HG02852 (cell line): ENCODE measurements at regions not wholly inside any gene's neighbourhood (a gene's known extent, or its start where the extent isn't known, plus 50 kb on each side); places are given as distances from the start of the nearest gene placed in this dataset.
A peak's percentile ranks its signal among the peaks of the same experiment; 100 is the strongest.
"Not testable (repeated sequence)": the region's sequence is repeated elsewhere in the genome, so short reads cannot be mapped to it uniquely, and the experiment has no call there.

ENCODE experiments used
- ATAC-seq: cut with Tn5 transposase; IDR thresholded peaks from one replicate; pipeline ENCODE4 v1.9.1; 2021; ENCODE audit warnings: mild to moderate bottlenecking, moderate library complexity; ENCODE audit not compliant: unreplicated experiment

DNA sequence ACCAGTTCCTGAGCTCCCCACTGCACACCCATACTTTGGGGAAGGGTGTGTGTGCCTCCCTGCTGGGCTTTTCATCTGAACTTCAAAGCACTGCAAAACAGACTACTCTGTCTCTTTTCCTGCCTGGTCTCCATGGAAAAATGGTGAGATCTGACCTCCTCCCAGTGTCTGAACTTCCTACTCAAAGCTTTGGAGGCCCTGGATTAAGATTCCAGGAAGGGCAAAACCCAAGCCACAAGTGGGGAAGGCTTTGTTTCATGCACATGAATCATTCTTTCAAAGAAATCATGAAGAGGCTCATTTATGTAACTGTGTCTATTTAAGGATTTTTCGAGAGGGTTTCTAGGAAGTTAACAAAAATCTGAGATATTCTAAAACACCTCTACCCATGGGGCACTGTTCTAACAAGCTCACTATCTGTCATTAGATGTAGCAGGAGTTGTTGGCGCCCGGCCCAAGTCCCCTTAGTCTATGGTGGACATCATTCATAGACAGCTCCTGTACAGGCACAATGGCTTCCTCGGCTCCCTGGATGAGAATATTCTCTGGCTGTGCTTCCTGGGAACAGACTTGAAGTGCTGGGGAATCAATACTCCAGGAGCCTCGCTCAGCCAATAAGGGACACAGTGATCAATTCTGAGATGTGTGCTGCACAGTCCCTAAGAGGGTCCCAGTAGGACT is 224.0 kb downstream of the KTN1 start:
- ATAC-seq = no peak

DNA sequence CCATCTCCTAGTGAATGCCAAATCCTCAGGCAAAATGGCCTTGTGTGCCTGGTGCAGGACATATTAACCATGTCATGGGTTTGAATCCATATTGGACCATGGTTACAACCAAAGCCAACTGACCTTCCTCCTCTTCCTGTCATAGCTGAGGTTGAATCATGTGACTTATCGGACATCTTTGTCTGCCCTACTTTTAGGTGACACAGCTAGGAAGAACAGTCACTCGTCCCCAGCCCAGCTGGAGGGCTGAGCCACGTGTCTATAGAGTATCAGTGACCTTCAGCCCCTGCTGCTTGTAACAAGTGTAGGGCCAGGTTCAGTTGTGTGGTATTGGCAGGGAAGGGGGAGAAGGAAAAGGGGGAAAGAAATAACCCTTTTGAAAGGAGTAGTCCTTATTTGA is 225.2 kb downstream of the KTN1 start:
- ATAC-seq = no peak

GRCh38 chr14:55807053-55807880 is 227.3 kb downstream of the KTN1 start:
- ATAC-seq = no peak

DNA sequence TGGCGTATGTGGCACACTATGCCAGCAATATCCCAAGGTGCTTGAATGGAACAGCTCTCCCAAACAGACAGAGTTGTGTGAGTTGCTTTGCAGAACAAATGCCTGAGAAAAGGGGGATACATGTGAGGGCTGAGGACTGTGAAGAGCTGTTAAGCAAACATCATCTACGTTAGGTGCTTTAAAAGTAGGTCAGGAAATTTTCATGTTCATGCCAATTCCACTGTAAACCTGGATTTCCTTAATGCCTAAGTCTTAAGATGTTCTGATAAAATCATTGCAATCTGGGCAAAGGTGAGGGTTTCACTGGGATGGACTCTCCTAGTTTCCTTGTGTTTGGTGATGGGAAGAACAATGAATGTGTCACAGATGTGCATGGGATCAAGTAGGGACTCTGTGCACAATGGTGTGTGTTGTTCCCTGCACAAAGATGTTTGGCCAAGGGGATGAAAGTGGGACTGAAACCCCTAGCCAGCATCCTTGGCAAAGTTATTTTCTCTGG is 227.9 kb downstream of the KTN1 start:
- ATAC-seq = no peak

DNA sequence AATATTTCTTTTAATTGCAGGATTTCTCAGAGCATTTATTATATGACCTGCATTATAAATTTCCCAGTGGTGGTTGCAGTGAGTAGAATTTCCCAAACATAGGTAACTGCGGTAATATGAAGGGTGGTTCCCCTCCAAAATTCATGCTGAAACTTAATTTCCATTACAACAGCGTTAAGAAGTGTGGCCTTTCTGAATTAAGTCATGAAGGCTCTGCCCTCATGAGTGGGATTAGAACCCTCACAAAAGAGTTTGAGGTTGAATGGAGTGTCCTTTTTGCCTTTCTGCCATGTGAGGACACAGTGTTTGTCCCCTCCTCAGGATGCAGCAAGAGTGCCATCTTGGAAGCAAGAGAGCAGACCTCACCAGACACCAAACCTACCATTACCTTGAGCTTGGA is 233.6 kb downstream of the KTN1 start:
- no peak for ATAC-seq

GRCh38 chr14:55814064-55814463 is 234.1 kb downstream of the KTN1 start:
- no peak for ATAC-seq

DNA sequence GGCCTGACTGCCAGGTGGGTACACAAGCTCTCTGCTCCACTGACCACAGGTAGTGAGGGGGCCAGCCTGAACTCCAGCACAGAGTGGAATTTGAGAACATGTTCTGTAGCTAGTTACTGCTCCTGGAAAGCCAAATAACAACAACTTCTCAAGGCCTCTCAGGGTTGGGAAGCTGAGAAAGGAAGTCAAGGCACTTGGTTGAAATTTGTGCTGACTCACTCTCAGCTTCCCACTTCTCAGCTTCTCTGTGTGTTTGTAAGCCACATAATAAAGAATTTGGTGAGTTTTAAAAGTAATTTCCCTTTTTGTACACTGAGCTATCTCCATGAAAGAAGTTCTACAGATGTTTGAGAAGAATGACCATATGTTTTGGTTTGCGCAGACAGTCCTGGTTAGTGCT is 234.9 kb downstream of the KTN1 start:
- ATAC-seq = no peak

GRCh38 chr14:55816225-55816624 is 236.2 kb downstream of the KTN1 start:
- ATAC-seq = no peak

DNA sequence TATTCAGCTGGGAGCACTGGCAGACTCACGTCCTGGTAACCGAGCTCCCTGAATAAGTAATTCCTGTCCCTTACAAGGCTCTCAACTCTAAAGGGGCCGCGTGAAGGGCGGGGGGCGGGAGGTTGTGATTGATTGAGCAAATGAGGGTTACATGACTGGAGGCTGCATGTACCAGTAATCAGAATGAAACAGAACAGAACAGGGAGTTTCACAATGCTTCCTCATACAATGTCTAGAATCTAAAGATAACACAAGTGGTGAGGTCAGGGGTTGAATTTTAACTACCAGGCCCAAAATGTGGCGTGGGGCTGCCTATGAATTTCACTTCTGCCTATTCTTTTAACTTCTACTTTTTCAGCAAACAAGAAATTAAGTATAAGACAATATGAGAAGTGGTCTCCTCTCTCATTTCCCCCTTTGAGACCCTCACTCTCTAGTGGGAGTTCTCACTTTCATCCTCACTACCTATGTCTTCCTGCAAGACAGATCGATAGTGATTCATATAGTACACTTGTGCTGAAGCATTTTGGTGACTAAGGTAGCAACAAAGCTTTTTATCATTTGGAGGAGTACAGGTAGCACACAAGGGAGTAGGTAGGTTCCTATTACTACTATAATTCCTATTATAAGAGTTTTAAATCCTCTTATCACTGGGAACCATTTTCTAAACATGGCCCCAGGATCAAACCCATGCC is 239.8 kb downstream of the KTN1 start:
- peak; percentile 79 for ATAC-seq

- no peak for ATAC-seq
Measured at GRCh38 chr14:55822906-55823305, 242.9 kb downstream of the KTN1 start.

GRCh38 chr14:55832122-55832911 is 252.3 kb downstream of the KTN1 start:
- no peak for ATAC-seq

DNA sequence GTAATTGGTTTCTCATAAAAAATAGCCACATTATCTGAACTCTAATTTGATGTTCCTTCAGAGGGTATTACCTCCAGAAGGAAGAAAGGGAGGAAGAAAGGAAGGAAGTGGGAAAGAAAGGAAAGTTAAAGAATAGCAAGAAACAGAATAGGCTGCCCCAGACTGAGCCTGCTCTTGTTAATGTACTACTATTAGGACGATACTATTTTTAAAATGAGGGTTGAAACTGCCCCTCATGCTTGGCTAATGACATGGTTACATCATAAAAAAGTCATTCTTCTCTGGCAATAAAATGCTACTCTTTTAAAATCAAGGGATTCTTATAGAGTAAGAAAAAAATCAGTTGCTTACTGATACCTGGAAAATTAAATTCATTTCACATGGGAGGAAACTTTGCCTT is 253.0 kb downstream of the KTN1 start:
- ATAC-seq = no peak

GRCh38 chr14:55834390-55834789 is 254.4 kb downstream of the KTN1 start:
- ATAC-seq = no peak

- ATAC-seq = no peak
Measured at GRCh38 chr14:55835985-55836384, 256.0 kb downstream of the KTN1 start.

DNA sequence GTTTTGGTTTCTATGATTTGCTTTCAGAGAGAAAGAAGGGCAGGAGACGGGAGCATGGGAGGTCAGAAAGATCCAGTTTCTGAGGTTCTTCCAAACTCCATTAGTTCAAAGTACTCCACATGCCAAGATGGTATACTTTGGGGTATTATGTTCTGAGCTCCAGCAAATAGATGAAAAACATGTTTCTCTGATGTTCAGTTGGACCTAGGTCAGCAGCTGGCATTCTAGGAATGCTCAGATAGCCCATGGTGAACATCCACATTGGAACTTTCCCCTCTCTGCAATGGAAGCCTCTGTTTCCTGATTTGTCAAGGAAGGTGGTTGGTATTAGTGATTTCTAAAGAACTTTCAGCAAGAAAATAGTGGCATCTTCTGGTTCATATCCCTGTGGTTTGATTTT is 257.5 kb downstream of the KTN1 start:
- ATAC-seq = no peak

GRCh38 chr14:55838529-55839052 is 258.6 kb downstream of the KTN1 start:
- no peak for ATAC-seq

DNA sequence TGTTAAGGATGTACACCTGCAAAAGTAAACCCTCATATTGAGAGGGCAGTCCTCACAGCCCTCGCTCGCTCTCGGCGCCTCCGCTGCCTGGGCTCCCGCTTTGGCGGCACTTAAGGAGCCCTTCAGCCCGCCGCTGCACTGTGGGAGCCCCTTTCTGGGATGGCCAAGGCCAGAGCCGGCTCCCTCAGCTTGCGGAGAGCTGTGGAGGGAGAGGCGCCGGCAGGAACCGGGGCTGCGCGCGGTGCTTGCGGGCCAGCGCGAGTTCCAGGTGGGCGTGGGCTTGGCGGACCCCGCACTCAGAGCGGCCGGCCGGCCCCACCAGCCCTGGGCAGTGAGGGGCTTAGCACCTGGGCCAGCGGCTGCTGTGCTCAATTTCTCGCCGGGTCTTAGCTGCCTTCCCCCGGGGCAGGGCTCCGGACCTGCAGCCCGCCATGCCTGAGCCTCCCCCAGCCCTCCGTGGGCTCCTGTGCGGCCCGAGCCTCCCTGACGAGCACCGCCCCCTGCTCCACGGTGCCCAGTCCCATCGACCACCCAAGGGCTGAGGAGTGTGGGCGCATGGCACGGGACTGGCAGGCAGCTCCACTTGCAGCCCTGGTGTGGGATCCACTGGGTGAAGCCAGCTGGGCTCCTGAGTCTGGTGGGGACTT is 259.4 kb downstream of the KTN1 start:
- ATAC-seq = not testable (repeated sequence)

GRCh38 chr14:55840821-55841220 is 260.8 kb downstream of the KTN1 start:
- ATAC-seq = no peak

GRCh38 chr14:55841625-55842024 is 261.6 kb downstream of the KTN1 start:
- no peak for ATAC-seq
